Heart left ventricle (tissue), 13 donors: ENCODE measurements at regions not wholly inside any gene's neighbourhood (a gene's known extent, or its start where the extent isn't known, plus 50 kb on each side); places are given as distances from the start of the nearest gene placed in this dataset.

Experiments
- POLR2A ChIP-seq, 2 donors: fragments of 450-650 bp; IDR thresholded peaks; one replicate each; pipeline ENCODE4 v1.6.1; 2017; ENCODE audit warnings: antibody characterized with exemption in 2 of 2, mild to moderate bottlenecking in 2 of 2, moderate library complexity in 2 of 2
- TF ChIP-seq, protein P1 (sequence below), 12 donors: fragments of 200-600 bp; sonication (generic) in 4 of 12; IDR thresholded peaks; one replicate each; pipeline versions ENCODE4 v1.5.0 to v1.8.0; 2018 to 2022; ENCODE audit warnings: antibody characterized with exemption in 12 of 12, mild to moderate bottlenecking in 5 of 12
- donor health status: ischemic (EF 13 %, LVEDD 7.1; RV severe dilation, severe dysfunction).
- donor health status: DM: no; HTN: yes; CAD: no.
- donor health status: DM: no; HTN: no; CAD: no.
- donor health status: ischemic (EF 25% LVEDD 6.9; RV normal size, moderate dysfunction).
- donor health status: ischemic (EF 25% LVEDD 5.7; RV mildly dilated, moderate dysfunction).
- donor health status: ischemic (EF 35%, LVEDD 5.7; RV mildly dilated, moderate dysfunction).
- donor health status: nonischemic (EF 11% LVEDD 7.7; RV severe dilation, severe dysfunction).
- donor health status: DM: yes; HTN: yes; CAD: no.
- donor health status: PGD.
- donor health status: ischemic (EF 29% LVEDD 5.4; RV normal size, mild dysfunction).
- donor health status: nonischemic (EF 23%, LVEDD 6.1; RV moderate dilation, normal function).

DNA sequence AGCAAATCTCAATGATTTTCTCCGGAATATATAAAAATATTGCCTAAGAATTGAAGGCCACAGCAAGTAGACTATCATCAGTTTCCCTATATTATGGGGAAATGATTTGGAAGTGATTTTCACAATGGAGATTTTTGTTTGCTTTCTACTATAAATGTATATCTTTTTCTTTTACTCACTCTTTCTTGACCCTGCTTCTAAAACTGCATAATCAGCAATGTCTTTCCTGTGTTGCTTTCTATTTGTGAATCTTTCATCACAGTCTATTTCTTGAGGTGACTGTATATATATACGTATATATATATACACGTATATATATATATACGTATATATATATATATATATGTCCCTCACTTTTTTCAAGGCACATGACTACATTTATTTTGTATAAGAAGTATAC, 622.6 kb downstream of the DTWD2 start:
- TF ChIP-seq, protein P1, sequence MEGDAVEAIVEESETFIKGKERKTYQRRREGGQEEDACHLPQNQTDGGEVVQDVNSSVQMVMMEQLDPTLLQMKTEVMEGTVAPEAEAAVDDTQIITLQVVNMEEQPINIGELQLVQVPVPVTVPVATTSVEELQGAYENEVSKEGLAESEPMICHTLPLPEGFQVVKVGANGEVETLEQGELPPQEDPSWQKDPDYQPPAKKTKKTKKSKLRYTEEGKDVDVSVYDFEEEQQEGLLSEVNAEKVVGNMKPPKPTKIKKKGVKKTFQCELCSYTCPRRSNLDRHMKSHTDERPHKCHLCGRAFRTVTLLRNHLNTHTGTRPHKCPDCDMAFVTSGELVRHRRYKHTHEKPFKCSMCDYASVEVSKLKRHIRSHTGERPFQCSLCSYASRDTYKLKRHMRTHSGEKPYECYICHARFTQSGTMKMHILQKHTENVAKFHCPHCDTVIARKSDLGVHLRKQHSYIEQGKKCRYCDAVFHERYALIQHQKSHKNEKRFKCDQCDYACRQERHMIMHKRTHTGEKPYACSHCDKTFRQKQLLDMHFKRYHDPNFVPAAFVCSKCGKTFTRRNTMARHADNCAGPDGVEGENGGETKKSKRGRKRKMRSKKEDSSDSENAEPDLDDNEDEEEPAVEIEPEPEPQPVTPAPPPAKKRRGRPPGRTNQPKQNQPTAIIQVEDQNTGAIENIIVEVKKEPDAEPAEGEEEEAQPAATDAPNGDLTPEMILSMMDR (IDR thresholded peaks at IDR 0.05), result no peak
- TF ChIP-seq POLR2A (IDR thresholded peaks at IDR 0.05), result no peak
